Neural cell (in vitro differentiated cells): ENCODE measurements at regions not wholly inside any gene's neighbourhood (a gene's known extent, or its start where the extent isn't known, plus 50 kb on each side); places are given as distances from the start of the nearest gene placed in this dataset.
A peak's percentile ranks its signal among the peaks of the same experiment; 100 is the strongest.

Experiments
- H2AFZ ChIP-seq: fragments of 200-600, 300-800 bp; sonication (generic), shearing (Covaris generic); 2 replicates; pipeline ENCODE4 v1.6.0; 2014; ENCODE audit warnings: low read depth, mild to moderate bottlenecking, antibody characterized with exemption, low read length, moderate library complexity
- H3F3A ChIP-seq: fragments of 200-600 bp; shearing (Covaris generic); 2 replicates; pipeline ENCODE4 v1.6.1; 2016; ENCODE audit warnings: mild to moderate bottlenecking, moderate library complexity, mixed read lengths, antibody characterized with exemption, low read length; ENCODE audit not compliant: insufficient read depth, poor library complexity, severe bottlenecking
- H3K27ac ChIP-seq: fragments of 200-600, 300-800 bp; sonication (generic), shearing (Covaris generic); 2 replicates; pipeline ENCODE4 v1.5.1; 2014; ENCODE audit warnings: mild to moderate bottlenecking, low read length, moderate library complexity
- H3K27me3 ChIP-seq: fragments of 300-800, 200-600 bp; sonication (generic), shearing (Covaris generic); 2 replicates; pipeline ENCODE4 v1.6.0; 2014; ENCODE audit warnings: mild to moderate bottlenecking, low read depth, low read length, moderate library complexity; ENCODE audit not compliant: insufficient read depth
- H3K36me3 ChIP-seq: fragments of 300-800, 200-600 bp; sonication (generic), shearing (Covaris generic); 2 replicates; pipeline ENCODE4 v1.5.1; 2014; ENCODE audit warnings: mild to moderate bottlenecking, antibody characterized with exemption, low read length, moderate library complexity; ENCODE audit not compliant: insufficient read depth
- H3K4me2 ChIP-seq: fragments of 300-800, 200-600 bp; sonication (generic), shearing (Covaris generic); 2 replicates; pipeline ENCODE4 v1.6.0; 2014; ENCODE audit warnings: mild to moderate bottlenecking, low read length
- H3K4me3 ChIP-seq: fragments of 300-800, 200-600 bp; sonication (generic), shearing (Covaris generic); 2 replicates; pipeline ENCODE4 v1.5.1; 2014; ENCODE audit warnings: mild to moderate bottlenecking, low read length, moderate library complexity
- H3K79me2 ChIP-seq: fragments of 200-600 bp; shearing (Covaris generic); replicated peaks from 2 replicates; pipeline ENCODE4 v1.6.0; 2014; ENCODE audit warnings: mild to moderate bottlenecking, low read length, moderate library complexity; ENCODE audit not compliant: insufficient read depth
- H3K9ac ChIP-seq: fragments of 300-800, 200-600 bp; sonication (generic), shearing (Covaris generic); 2 replicates; pipeline ENCODE4 v1.6.1; 2016; ENCODE audit warnings: mild to moderate bottlenecking, low read length, mixed read lengths
- H3K9me2 ChIP-seq: fragments of 200-600 bp; shearing (Covaris generic); 2 replicates; pipeline ENCODE4 v1.6.1; 2016; ENCODE audit warnings: mild to moderate bottlenecking, low read length, mixed read lengths; ENCODE audit not compliant: insufficient read depth
- H3K9me3 ChIP-seq: fragments of 200-600, 300-800 bp; sonication (generic), shearing (Covaris generic); 2 replicates; pipeline ENCODE4 v1.6.1; 2016; ENCODE audit warnings: mild to moderate bottlenecking, mixed run types, low read length, moderate library complexity, mixed read lengths
- H4K20me1 ChIP-seq: fragments of 200-600 bp; shearing (Covaris generic); 2 replicates; pipeline ENCODE4 v1.6.1; 2016; ENCODE audit warnings: mild to moderate bottlenecking, mixed run types; ENCODE audit not compliant: insufficient read depth
- EP300 ChIP-seq: fragments of 450-650 bp; conservative IDR thresholded peaks from 2 replicates; pipeline ENCODE4 v1.6.1; 2014; ENCODE audit warnings: antibody characterized with exemption, mild to moderate bottlenecking, moderate library complexity; ENCODE audit not compliant: poor library complexity, severe bottlenecking
- EZH2 ChIP-seq: fragments of 200-600, 300-800 bp; shearing (Covaris generic), sonication (generic); IDR thresholded peaks from 2 replicates; pipeline ENCODE4 v1.6.1; 2014; ENCODE audit warnings: antibody characterized with exemption, low read length, borderline replicate concordance, mild to moderate bottlenecking; ENCODE audit not compliant: insufficient read depth, poor library complexity, severe bottlenecking
- MXI1 ChIP-seq: fragments of 450-650 bp; conservative IDR thresholded peaks from 2 replicates; pipeline ENCODE4 v1.6.1; 2014; ENCODE audit warnings: antibody characterized with exemption, mild to moderate bottlenecking; ENCODE audit not compliant: poor library complexity, severe bottlenecking
- POLR2AphosphoS5 ChIP-seq: IDR thresholded peaks from 2 replicates; pipeline ENCODE4 v1.6.1; 2012
- RAD21 ChIP-seq: fragments of 450-650 bp; conservative IDR thresholded peaks from 2 replicates; pipeline ENCODE4 v1.6.1; 2014; ENCODE audit warnings: antibody characterized with exemption, mild to moderate bottlenecking, moderate library complexity
- REST ChIP-seq: IDR thresholded peaks from 2 replicates; pipeline ENCODE4 v1.6.1; 2012; ENCODE audit warnings: borderline replicate concordance
- SMC3 ChIP-seq: fragments of 450-650 bp; conservative IDR thresholded peaks from 2 replicates; pipeline ENCODE4 v1.6.1; 2014; ENCODE audit warnings: antibody characterized with exemption, mild to moderate bottlenecking, moderate library complexity; ENCODE audit not compliant: poor library complexity
- TAF1 ChIP-seq: IDR thresholded peaks from 2 replicates; pipeline ENCODE4 v1.6.1; 2012; ENCODE audit warnings: low read depth
- TF ChIP-seq, protein P1 (sequence below): fragments of 450-650 bp; IDR thresholded peaks from 2 replicates; pipeline ENCODE4 v1.5.1; 2014; ENCODE audit warnings: antibody characterized with exemption, mild to moderate bottlenecking, moderate library complexity; ENCODE audit not compliant: poor library complexity, severe bottlenecking

GRCh38 chr13:67353941-67354340 lies 123.8 kb upstream of the PCDH9 start:
- Histone ChIP-seq H3K9me2 (no peaks in the 10 kb centered on the region), H3K4me2 (peak overlapping the region; percentile 6), H3K27me3 (no peaks in the 10 kb centered on the region), H3F3A (no peaks in the 10 kb centered on the region), H3K9me3 (no peaks in the 10 kb centered on the region), H3K27ac (no peak overlapping the region), H3K9ac (no peak overlapping the region), H4K20me1 (no peaks in the 10 kb centered on the region), H3K36me3 (no peaks in the 10 kb centered on the region), H3K79me2 (no peaks in the 10 kb centered on the region), H3K4me3 (no peak overlapping the region), H2AFZ (no peak overlapping the region)
- TF ChIP-seq, protein P1, sequence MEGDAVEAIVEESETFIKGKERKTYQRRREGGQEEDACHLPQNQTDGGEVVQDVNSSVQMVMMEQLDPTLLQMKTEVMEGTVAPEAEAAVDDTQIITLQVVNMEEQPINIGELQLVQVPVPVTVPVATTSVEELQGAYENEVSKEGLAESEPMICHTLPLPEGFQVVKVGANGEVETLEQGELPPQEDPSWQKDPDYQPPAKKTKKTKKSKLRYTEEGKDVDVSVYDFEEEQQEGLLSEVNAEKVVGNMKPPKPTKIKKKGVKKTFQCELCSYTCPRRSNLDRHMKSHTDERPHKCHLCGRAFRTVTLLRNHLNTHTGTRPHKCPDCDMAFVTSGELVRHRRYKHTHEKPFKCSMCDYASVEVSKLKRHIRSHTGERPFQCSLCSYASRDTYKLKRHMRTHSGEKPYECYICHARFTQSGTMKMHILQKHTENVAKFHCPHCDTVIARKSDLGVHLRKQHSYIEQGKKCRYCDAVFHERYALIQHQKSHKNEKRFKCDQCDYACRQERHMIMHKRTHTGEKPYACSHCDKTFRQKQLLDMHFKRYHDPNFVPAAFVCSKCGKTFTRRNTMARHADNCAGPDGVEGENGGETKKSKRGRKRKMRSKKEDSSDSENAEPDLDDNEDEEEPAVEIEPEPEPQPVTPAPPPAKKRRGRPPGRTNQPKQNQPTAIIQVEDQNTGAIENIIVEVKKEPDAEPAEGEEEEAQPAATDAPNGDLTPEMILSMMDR = no peak
- TF ChIP-seq SMC3 (no peak), RAD21 (no peak), MXI1 (no peak), EZH2 (no peak), REST (no peak), POLR2AphosphoS5 (no peak), EP300 (no peak), TAF1 (no peak)

DNA sequence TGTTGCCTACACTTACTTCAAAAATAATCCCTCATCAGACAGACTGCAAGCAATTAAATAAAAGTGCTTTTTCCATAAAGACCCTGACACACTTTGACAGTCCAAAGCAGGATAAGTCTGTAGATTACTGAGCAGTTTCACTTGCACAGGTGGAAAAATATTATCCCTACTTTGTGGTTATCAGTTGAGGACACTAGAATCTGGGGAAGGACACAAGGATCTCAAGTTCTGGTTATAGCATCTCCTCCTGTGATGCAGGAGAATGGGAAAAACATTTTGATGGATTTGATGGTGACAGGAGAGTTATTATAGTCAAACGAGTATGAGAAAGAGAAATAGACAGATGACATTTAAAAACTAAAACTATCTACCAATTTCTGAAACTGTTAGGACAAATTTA lies 122.9 kb upstream of the PCDH9 start:
- Histone ChIP-seq H3K9me2 (no peaks in the 10 kb centered on the region), H3K36me3 (no peaks in the 10 kb centered on the region), H4K20me1 (no peaks in the 10 kb centered on the region), H3K79me2 (no peaks in the 10 kb centered on the region), H3F3A (no peaks in the 10 kb centered on the region), H3K9ac (no peak overlapping the region), H2AFZ (no peak overlapping the region), H3K9me3 (no peaks in the 10 kb centered on the region), H3K4me3 (no peak overlapping the region), H3K4me2 (peak overlapping the region; percentile 29), H3K27me3 (no peaks in the 10 kb centered on the region), H3K27ac (no peak overlapping the region)
- TF ChIP-seq RAD21 = no peak
- no peak for TF ChIP-seq REST
- TF ChIP-seq POLR2AphosphoS5 = peak; percentile 16
- peak; percentile 16 for TF ChIP-seq EP300
